ENCODE measurements at regions not wholly inside any gene's neighbourhood (a gene's known extent, or its start where the extent isn't known, plus 50 kb on each side); places are given as distances from the start of the nearest gene placed in this dataset.

DNA sequence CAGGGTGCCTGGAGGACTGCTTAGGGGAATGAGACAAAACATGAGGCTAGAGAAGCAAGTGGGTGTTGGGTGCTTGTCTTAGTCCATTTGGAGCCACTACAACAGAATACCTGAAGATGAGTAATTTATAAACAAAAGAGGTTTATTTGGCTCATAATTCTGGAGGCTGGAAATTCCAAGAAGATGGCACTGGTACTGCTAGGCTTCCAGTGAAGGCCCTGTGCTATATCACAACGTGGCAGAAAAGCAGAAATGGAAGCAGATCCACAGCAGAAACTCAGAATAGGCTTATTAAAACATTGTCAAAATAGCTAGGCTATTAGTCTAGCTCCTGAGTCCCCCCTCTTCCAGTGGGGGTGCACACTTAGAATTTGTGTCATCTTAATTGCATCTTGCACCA lies 701.7 kb downstream of the RWDD3 start:
- FAIRE-seq, result no peak

- FAIRE-seq, result no peak
These were observed 707.2 kb downstream of the RWDD3 start for GRCh38 chr1:95941121-95941798.

DNA sequence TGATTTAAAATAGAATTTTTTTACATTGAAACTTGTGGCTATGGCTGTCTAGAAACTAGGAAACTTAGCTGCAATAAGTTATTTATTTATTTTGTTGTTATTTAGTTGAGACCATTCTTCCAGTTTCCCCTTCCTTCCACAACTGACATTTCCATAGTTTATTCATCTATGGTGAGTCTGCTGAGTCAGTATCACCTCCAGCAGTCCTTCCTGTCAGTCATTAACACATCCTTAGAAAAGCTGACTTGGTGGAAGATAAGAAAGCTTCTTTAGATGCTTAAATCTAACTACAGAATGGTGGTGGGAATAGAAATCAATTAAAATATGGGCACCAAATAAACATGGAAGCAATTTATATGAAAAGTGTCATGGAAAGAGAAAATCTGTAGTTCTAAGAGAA lies 714.0 kb downstream of the RWDD3 start:
- FAIRE-seq, result no peak

DNA sequence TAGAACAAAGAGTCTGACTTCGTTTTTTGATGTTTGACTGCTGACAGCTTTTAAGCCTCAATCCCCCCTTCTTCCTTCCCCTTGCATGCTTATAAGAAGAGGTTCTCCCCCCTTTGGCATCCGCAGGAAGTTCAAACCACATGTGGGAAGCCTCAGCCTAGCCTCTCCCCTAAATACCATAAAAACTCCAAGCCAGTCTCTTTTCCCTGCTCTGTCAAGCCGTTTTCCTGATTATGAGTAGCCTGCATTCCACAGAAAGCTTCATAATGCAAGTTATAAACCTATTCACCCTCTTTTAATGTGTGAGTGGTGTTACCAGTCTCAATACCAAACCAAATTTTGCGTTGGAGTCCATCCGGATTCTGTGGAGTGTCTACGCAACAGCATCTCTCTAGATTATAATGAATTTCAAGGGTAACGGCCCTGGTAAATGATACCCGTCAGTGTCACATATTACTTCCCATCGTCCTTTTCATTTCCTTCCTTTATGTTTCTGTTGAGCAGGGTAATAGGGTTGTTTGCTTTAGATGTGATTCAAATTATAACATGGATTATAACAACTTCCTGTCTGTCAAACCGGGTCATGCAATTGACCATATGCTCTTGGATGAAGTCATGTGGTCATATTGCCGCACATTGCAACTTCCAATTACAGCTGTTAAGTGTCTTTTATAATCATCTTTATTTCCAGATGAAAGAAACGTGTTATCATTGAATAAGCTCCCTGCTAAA lies 717.5 kb downstream of the RWDD3 start:
- FAIRE-seq, result no peak

DNA sequence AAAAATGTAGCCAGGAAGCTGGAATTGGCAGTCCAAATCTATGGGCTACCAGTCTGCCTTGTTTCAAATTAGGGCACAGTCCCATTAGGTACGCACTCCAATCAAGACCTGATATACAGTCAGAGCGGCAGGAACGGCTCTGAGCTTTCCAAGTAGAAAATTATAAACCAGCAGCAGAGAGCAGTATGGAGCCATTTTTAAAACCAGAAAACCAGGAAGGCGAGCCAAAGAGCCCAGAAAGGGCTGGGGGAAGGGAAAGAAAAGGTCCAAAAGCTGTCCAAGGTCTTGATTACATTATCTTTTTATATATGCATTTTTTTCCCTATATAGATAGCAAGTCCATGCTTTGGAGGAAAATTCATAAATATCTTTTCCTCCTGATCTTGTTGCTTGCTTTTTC lies 719.0 kb downstream of the RWDD3 start:
- FAIRE-seq, result no peak

DNA sequence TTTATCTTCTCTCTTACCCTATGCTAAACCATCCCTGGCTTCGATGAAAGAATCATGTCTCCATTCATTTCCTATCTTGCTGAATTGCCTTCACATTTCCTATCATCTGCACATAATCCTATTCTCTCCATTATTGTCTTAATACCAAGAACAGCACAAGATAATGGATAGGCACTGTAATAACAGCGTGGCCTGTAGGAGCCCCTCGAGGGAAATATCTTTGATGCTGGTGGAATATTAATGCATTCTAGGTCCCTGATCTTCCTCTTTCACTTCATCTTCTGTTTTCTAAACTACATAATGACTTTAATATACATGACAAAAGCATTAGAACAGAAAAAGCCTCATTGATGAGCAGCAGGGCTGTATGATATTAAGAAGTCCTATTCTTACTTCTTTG lies 720.6 kb downstream of the RWDD3 start:
- FAIRE-seq, result no peak

GRCh38 chr1:95956215-95956614 lies 722.2 kb downstream of the RWDD3 start:
- no peak for FAIRE-seq

DNA sequence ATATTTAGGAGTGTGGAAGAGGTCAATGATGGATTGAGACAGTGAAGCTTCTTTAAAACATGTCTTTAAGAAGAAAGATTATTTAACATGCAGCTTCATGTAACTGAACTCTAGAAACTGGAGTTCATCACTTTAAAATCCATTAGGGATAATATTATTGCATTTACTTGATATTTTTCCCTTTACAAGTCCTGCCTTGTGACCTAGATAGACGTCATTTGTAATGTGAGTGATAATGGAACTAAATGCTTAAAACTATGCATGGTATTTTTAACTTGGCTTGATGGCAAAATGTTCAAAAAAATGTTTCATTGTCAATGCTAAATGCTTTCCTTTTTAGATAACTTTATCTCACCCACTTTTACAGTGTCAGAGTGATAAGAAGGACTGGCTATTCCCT lies 723.7 kb downstream of the RWDD3 start:
- FAIRE-seq, result no peak

DNA sequence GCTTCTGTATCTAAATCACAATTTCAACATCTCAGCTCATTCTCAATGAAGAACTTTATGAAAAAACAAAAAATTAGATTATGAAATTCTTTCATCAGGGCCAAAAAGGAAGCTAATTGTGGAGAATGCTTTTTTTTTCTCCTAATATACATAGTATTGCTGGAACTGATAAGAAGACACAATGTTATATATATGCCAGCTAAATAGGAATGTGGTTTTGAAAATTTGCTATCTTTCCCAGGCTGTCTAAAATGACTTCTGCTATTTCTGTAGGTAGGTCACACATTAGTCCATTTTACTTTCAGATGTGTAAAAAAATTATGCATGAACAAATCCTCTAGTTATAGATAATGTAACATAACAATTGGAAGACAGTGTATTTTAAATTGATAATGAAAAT lies 732.9 kb downstream of the RWDD3 start:
- no peak for FAIRE-seq

DNA sequence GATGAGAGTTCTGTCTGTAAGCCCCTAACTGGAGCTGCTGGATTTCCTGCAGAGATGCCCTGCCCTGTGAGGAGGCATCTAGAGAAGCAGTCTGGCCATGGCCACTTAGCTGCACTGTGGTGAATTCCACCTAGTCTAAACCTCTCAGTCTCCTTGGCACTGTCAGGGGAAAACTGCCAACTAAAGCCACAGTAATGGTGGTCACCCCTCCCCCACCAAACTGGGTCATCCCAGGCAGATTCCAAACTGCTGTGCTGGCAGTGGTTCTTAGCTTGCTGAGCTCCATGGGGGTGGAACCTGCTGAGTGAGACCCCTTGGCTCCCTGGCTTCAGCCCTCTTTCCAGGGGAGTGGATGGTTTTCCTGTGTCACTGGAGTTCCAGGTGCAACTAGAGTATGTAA lies 740.6 kb downstream of the RWDD3 start:
- FAIRE-seq, result no peak

GRCh38 chr1:95982711-95983110 lies 738.9 kb upstream of the PTBP2 start:
- no peak for FAIRE-seq

- FAIRE-seq, result no peak
These were observed 737.8 kb upstream of the PTBP2 start for GRCh38 chr1:95983831-95984230.

DNA sequence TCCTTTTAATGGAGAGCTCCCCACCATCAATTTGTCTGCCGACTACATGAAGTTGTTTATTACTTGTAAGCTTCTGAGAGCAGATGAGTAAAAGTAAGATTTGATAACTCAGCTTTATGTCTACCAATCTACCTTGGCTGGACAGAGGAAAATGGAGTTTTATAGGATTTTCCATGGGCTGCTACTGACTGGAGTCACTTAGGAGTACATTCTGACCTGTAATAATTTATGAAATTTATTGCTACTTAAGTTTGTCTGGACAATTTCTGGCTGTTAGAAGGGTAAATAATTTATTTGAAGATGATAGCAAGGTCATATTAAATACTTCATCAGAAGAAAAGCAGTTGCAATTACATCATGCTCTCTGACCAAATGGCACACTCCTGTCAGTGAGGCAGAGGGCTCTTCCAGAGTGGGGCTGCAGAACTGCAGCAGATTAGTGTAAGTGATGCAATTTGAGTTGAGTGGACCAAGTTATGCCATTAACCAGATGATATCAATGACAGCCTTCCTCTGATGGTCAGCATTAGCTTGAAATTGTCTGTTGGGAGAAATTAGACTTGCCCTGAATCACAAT lies 736.7 kb upstream of the PTBP2 start:
- FAIRE-seq, result no peak

DNA sequence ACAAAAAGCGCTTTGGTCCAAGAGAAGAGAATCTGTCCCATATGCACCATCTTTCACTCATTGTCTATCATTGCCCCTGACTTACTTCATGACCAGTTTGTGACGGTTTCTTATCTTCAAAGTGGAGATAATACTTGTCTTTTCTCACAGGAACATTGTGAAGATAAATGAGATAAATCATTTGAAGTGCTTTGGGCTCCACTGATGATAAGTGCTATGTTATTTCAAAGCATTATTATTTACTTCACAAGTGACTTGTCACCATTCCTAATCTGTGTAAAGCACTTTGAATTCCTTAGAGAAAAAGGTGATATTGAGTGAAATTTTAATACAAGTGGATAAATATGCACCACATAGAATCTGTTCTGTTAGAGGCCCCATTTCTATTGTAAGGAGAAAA lies 731.6 kb upstream of the PTBP2 start:
- no peak for FAIRE-seq

GRCh38 chr1:95991787-95992520 lies 729.6 kb upstream of the PTBP2 start:
- no peak for FAIRE-seq

GRCh38 chr1:95994643-95995042 lies 726.9 kb upstream of the PTBP2 start:
- FAIRE-seq, result no peak

- FAIRE-seq, result no peak
These were observed 719.4 kb upstream of the PTBP2 start for GRCh38 chr1:96002201-96002600.

DNA sequence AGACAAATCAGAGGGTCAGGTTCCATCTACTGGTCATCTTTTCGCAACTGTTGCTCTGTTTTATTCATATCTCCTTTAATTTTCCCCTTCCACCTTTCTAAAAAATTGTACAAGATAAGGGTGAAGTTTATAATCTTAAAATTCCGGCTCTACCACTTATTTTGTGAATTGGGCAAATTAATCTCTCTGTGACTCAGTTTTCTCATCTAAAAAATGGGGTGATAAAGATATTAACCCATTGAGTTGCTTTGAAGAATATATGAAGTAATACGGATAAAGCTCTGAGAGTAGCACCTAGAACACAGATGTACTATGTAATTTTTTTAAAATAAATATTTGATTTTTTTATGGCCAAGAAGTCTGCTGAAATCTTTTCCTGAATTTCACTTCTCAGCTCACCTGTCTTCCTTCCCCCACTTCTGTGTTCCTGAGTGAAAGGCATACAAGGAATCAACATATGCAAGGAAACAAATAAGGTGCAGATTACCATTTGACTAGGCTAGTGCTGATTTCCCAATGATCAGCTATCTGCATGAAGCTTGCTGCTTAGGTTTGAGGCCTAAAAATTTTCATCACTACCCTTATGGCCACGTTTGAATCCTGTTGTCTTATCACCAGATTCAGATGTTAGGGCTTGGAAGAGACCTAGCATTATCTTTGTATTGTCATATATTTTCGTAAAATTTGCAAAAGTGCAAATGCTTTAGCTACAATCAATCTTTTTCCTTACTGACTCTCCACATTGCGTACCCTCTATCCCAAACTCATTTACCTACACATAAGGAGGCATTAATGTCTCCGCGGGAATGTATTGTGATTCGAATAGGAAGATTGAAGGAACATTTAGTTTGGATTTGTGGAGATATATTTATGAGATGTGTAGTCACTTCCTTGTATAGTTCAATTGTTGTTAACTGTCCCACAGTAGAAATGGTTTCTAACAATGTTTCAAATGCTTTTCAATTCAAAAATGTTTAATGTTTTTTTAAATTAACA lies 718.3 kb upstream of the PTBP2 start:
- no peak for FAIRE-seq

DNA sequence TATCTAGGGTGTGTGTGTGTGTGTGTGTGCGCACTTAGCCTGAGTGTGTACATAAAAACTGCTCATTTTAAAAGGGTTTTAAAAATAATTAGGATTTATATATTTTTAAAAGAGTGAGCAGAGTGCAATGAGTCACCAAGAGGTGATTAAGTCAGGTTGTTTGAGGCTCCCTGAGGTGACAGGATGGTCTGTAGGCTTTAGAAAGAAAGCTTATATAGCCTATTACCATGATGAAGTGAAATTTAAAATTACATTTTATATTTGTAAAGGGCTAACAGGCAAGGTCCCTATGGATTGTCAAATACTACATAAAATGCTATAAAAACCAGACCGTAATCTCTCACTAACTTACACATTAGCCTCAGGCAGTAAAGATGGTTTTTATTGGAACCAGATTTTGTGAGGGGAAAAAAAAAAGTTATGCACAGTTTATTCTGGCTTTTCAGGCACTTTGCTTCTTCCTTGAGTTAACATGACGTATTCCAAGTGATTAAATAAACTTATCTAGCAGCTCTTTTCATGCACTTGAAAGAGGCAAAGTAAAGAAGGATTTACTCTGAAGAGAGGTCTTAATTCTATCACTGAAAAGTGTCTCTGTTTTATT lies 711.7 kb upstream of the PTBP2 start:
- no peak for FAIRE-seq

DNA sequence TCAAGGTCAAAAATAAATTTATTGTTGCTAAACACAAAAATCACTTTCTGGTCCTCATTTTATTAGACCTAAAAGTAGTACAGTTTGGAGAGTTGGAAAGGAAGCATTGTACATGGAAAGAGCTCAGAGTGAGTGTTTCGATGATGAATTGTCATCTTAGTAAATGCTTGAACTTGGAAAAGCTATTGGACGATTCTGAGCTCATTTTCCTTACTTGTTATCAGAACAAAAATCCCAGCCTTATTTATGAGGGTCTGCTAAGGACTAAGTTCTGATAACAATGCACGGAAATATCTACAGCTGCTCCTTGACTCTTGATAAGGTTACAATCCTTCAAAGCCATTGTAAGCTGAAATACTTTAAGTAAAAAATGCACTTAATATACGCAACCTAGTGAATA lies 710.0 kb upstream of the PTBP2 start:
- no peak for FAIRE-seq

- FAIRE-seq, result no peak
These were observed 705.4 kb upstream of the PTBP2 start for GRCh38 chr1:96016219-96016618.

DNA sequence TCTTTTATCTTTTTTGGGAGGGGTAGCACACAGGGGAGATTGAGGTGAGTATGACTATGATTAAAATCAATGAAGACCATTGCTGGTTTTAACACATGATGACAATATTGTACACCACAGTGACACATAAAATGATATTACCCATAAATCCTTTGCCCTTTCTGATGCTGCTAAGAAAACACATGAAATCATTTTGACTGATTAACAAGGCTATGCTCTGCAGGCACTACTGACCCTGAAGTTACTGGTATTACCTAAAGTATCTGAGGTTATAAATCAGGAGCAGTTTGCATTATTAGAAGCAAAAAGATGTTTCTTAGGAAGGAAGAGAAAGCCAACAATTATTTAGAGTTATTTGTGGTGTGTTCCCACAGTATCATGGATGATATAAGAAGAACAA lies 701.2 kb upstream of the PTBP2 start:
- FAIRE-seq, result no peak
